HFF-Myc (cell line): ENCODE measurements at regions not wholly inside any gene's neighbourhood (a gene's known extent, or its start where the extent isn't known, plus 50 kb on each side); places are given as distances from the start of the nearest gene placed in this dataset.

Source experiments
- DNase-seq: peaks from one replicate; pipeline ENCODE4 v3.0.0-alpha.2; 2011; ENCODE audit warnings: low read depth; ENCODE audit errors: extremely low read depth
- H3K4me3 ChIP-seq: replicated peaks from 2 replicates; pipeline ENCODE4 v1.5.1; 2011; ENCODE audit warnings: low read depth, mild to moderate bottlenecking, control low read depth, low read length
- TF ChIP-seq, protein P1 (sequence below): IDR thresholded peaks from 2 replicates; pipeline ENCODE4 v1.5.1; 2012; ENCODE audit warnings: mild to moderate bottlenecking, low read depth, low read length, control low read depth; ENCODE audit errors: missing control alignments

DNA sequence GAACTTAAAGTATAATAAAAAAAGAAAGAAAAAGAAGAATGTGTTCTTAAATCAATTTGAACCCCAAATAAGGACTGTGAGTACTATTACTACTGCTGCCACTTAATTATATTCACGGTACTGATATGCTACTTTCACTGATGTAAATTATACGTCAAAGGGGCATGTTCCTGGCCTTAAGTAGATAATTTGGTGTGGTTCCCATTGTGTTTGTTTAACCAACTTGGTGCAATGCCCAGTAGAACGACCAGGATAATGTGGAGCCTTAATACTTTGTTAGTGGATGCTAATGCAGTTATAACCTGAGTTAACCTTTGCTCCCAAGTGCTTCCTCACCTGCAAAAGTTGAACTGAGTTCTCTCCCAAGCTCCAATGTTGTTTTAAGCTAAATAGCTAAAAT, 142.0 kb downstream of the NR4A2 start:
- no peak for DNase-seq
- TF ChIP-seq, protein P1, sequence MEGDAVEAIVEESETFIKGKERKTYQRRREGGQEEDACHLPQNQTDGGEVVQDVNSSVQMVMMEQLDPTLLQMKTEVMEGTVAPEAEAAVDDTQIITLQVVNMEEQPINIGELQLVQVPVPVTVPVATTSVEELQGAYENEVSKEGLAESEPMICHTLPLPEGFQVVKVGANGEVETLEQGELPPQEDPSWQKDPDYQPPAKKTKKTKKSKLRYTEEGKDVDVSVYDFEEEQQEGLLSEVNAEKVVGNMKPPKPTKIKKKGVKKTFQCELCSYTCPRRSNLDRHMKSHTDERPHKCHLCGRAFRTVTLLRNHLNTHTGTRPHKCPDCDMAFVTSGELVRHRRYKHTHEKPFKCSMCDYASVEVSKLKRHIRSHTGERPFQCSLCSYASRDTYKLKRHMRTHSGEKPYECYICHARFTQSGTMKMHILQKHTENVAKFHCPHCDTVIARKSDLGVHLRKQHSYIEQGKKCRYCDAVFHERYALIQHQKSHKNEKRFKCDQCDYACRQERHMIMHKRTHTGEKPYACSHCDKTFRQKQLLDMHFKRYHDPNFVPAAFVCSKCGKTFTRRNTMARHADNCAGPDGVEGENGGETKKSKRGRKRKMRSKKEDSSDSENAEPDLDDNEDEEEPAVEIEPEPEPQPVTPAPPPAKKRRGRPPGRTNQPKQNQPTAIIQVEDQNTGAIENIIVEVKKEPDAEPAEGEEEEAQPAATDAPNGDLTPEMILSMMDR, result no peak
- H3K4me3 ChIP-seq, result no peak overlapping the region

DNA sequence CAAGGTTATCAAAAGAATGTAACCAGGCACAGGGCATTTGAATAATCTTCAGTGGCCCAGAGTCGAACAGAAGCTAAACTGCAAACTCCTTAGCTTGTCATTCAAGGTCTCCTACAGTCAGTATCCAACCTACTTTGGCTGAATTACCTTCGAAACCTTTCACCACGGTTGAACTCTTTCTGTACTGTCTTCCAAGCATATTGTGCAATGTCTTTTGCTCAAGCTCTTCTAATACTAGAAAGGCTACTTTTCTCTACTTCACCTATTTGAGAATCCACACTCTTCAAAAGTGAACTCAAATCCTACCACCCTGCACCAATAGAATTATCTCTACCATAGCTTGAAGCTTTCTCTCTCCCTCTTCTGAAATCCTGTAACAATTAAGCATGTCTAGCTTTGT, 142.9 kb downstream of the NR4A2 start:
- no peak overlapping the region for H3K4me3 ChIP-seq
- DNase-seq, result no peak
- TF ChIP-seq, protein P1, result no peak

- DNase-seq, result no peak
- TF ChIP-seq, protein P1, result no peak
- H3K4me3 ChIP-seq, result no peak overlapping the region
Observed at GRCh38 chr2:156189143-156189542, 143.4 kb downstream of the NR4A2 start.

- H3K4me3 ChIP-seq, result no peak overlapping the region
- DNase-seq, result no peak
- TF ChIP-seq, protein P1, result no peak
Observed at GRCh38 chr2:156182132-156182531, 150.4 kb downstream of the NR4A2 start.

GRCh38 chr2:156181208-156181607, 151.3 kb downstream of the NR4A2 start:
- TF ChIP-seq, protein P1, result no peak
- DNase-seq, result no peak
- H3K4me3 ChIP-seq, result no peak overlapping the region

GRCh38 chr2:156177654-156178053, 154.9 kb downstream of the NR4A2 start:
- no peak overlapping the region for H3K4me3 ChIP-seq
- no peak for DNase-seq
- TF ChIP-seq, protein P1, result no peak

DNA sequence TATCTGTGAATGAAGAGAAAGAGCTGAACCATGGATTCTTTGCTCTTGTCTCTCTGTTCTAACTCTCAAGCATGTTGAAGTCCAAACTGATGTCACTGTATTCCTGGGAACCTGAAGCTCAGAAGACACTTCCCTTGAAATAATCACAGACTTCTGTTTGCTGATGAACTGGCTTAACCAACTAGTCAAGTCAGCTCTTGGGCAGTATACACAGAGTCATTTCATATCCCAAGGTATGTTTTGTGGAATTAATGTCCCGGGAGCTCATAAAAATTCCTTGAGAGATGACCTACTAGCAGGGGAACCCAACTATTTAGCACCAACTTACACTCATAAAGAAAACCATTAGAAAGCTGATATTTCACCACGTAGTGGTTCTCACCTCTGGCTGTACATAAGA, 156.6 kb downstream of the NR4A2 start:
- TF ChIP-seq, protein P1, result no peak
- DNase-seq, result no peak
- no peak overlapping the region for H3K4me3 ChIP-seq
